ENCODE measurements at regions not wholly inside any gene's neighbourhood (a gene's known extent, or its start where the extent isn't known, plus 50 kb on each side); places are given as distances from the start of the nearest gene placed in this dataset.

- H2AFZ ChIP-seq (ENCODE audit: low read length) = no peak overlapping the region
- H3K27me3 ChIP-seq (ENCODE audit: insufficient read depth, low read length) = no peaks in the 10 kb centered on the region
- no peak overlapping the region for H3K27ac ChIP-seq (ENCODE audit: low read depth, low read length)
- H3K9me3 ChIP-seq (ENCODE audit: low read depth, low read length) = no peaks in the 10 kb centered on the region
- no peak overlapping the region for H3K4me3 ChIP-seq (ENCODE audit: insufficient read depth, low read length)
- H4K20me1 ChIP-seq (ENCODE audit: insufficient read depth, low read length) = no peaks in the 10 kb centered on the region
- H3K79me2 ChIP-seq (ENCODE audit: insufficient read depth, low read length) = no peaks in the 10 kb centered on the region
- H3K36me3 ChIP-seq (ENCODE audit: insufficient read depth, low read length) = no peaks in the 10 kb centered on the region
- H3K4me2 ChIP-seq (ENCODE audit: insufficient read depth, low read length) = no peak overlapping the region
- H3K4me1 ChIP-seq (ENCODE audit: insufficient read depth, low read length) = no peaks in the 10 kb centered on the region
- DNase-seq (ENCODE audit: insufficient read length, low spot score, missing footprints) = no peak
- TF ChIP-seq CTCF (IDR thresholded peaks at IDR 0.05; ENCODE audit: extremely low read depth, low read depth, low read length) = no peak
Measured at GRCh38 chr4:181859439-181859838, 383.8 kb upstream of the TENM3 start.

GRCh38 chr4:181860157-181860556 is 383.0 kb upstream of the TENM3 start:
- no peaks in the 10 kb centered on the region for H3K27me3 ChIP-seq (ENCODE audit: insufficient read depth, low read length)
- H3K27ac ChIP-seq (ENCODE audit: low read depth, low read length) = no peak overlapping the region
- H3K4me2 ChIP-seq (ENCODE audit: insufficient read depth, low read length) = peak overlapping the region; percentile 27

GRCh38 chr4:181860668-181861067 is 382.5 kb upstream of the TENM3 start:
- TF ChIP-seq CTCF (IDR thresholded peaks at IDR 0.05; ENCODE audit: extremely low read depth, low read depth, low read length) = no peak
- no peak overlapping the region for H3K27ac ChIP-seq (ENCODE audit: low read depth, low read length)
- no peaks in the 10 kb centered on the region for H3K9me3 ChIP-seq (ENCODE audit: low read depth, low read length)
- no peaks in the 10 kb centered on the region for H3K36me3 ChIP-seq (ENCODE audit: insufficient read depth, low read length)
- H3K4me1 ChIP-seq (ENCODE audit: insufficient read depth, low read length) = no peaks in the 10 kb centered on the region
- no peak for DNase-seq (ENCODE audit: insufficient read length, low spot score, missing footprints)
- H4K20me1 ChIP-seq (ENCODE audit: insufficient read depth, low read length) = no peaks in the 10 kb centered on the region
- no peak overlapping the region for H2AFZ ChIP-seq (ENCODE audit: low read length)
- H3K4me3 ChIP-seq (ENCODE audit: insufficient read depth, low read length) = no peak overlapping the region
- no peak overlapping the region for H3K4me2 ChIP-seq (ENCODE audit: insufficient read depth, low read length)
- H3K79me2 ChIP-seq (ENCODE audit: insufficient read depth, low read length) = no peaks in the 10 kb centered on the region
- no peaks in the 10 kb centered on the region for H3K27me3 ChIP-seq (ENCODE audit: insufficient read depth, low read length)

More at GRCh38 chr4:181860157-181860556, 383.0 kb upstream of the TENM3 start:
- Histone ChIP-seq H3K9me3 (ENCODE audit: low read depth, low read length) (no peaks in the 10 kb centered on the region), H3K79me2 (ENCODE audit: insufficient read depth, low read length) (no peaks in the 10 kb centered on the region), H2AFZ (ENCODE audit: low read length) (no peak overlapping the region), H3K4me1 (ENCODE audit: insufficient read depth, low read length) (no peaks in the 10 kb centered on the region), H3K36me3 (ENCODE audit: insufficient read depth, low read length) (no peaks in the 10 kb centered on the region), H4K20me1 (ENCODE audit: insufficient read depth, low read length) (no peaks in the 10 kb centered on the region), H3K4me3 (ENCODE audit: insufficient read depth, low read length) (no peak overlapping the region)
- TF ChIP-seq CTCF (IDR thresholded peaks at IDR 0.05; ENCODE audit: extremely low read depth, low read depth, low read length) = no peak
- no peak for DNase-seq (ENCODE audit: insufficient read length, low spot score, missing footprints)

GRCh38 chr4:181863856-181864255 is 379.3 kb upstream of the TENM3 start:
- H3K4me1 ChIP-seq (ENCODE audit: insufficient read depth, low read length) = no peaks in the 10 kb centered on the region
- H2AFZ ChIP-seq (ENCODE audit: low read length) = no peak overlapping the region
- no peak overlapping the region for H3K4me2 ChIP-seq (ENCODE audit: insufficient read depth, low read length)
- H3K9me3 ChIP-seq (ENCODE audit: low read depth, low read length) = no peaks in the 10 kb centered on the region
- no peak overlapping the region for H3K27ac ChIP-seq (ENCODE audit: low read depth, low read length)
- H4K20me1 ChIP-seq (ENCODE audit: insufficient read depth, low read length) = no peaks in the 10 kb centered on the region
- no peaks in the 10 kb centered on the region for H3K27me3 ChIP-seq (ENCODE audit: insufficient read depth, low read length)
- H3K79me2 ChIP-seq (ENCODE audit: insufficient read depth, low read length) = no peaks in the 10 kb centered on the region
- H3K36me3 ChIP-seq (ENCODE audit: insufficient read depth, low read length) = no peaks in the 10 kb centered on the region
- no peak overlapping the region for H3K4me3 ChIP-seq (ENCODE audit: insufficient read depth, low read length)
- no peak for TF ChIP-seq CTCF (IDR thresholded peaks at IDR 0.05; ENCODE audit: extremely low read depth, low read depth, low read length)
- no peak for DNase-seq (ENCODE audit: insufficient read length, low spot score, missing footprints)
